HG02588 (cell line): ENCODE measurements at regions not wholly inside any gene's neighbourhood (a gene's known extent, or its start where the extent isn't known, plus 50 kb on each side); places are given as distances from the start of the nearest gene placed in this dataset.
"Not testable (repeated sequence)": the region's sequence is repeated elsewhere in the genome, so short reads cannot be mapped to it uniquely, and the experiment has no call there.

ENCODE experiments used
- ATAC-seq: cut with Tn5 transposase; IDR thresholded peaks from one replicate; pipeline ENCODE4 v1.9.1; 2021; ENCODE audit warnings: mild to moderate bottlenecking, moderate library complexity; ENCODE audit not compliant: unreplicated experiment

GRCh38 chr2:195538937-195539336 is 118.1 kb upstream of the SLC39A10 start:
- ATAC-seq: no peak

GRCh38 chr2:195537811-195538210 is 119.2 kb upstream of the SLC39A10 start:
- no peak for ATAC-seq

GRCh38 chr2:195536906-195537305 is 120.1 kb upstream of the SLC39A10 start:
- ATAC-seq: no peak

- peak; percentile 92 for ATAC-seq
These were observed 121.0 kb upstream of the SLC39A10 start for GRCh38 chr2:195535911-195536522.

GRCh38 chr2:195534971-195535370 is 122.1 kb upstream of the SLC39A10 start:
- no peak for ATAC-seq

GRCh38 chr2:195533771-195534642 is 123.0 kb upstream of the SLC39A10 start:
- peak; percentile 37 for ATAC-seq

GRCh38 chr2:195532628-195533271 is 124.3 kb upstream of the SLC39A10 start:
- peak; percentile 34 for ATAC-seq

- ATAC-seq: no peak
These were observed 124.8 kb upstream of the SLC39A10 start for GRCh38 chr2:195532255-195532627.

- no peak for ATAC-seq
These were observed 125.3 kb upstream of the SLC39A10 start for GRCh38 chr2:195531754-195532153.

- ATAC-seq: not testable (repeated sequence)
These were observed 133.8 kb upstream of the SLC39A10 start for GRCh38 chr2:195523242-195523641.

- ATAC-seq: no peak
These were observed 135.4 kb upstream of the SLC39A10 start for GRCh38 chr2:195521589-195521988.

- ATAC-seq: no peak
These were observed 136.3 kb upstream of the SLC39A10 start for GRCh38 chr2:195520671-195521155.

- ATAC-seq: no peak
These were observed 141.5 kb upstream of the SLC39A10 start for GRCh38 chr2:195515551-195515950.

GRCh38 chr2:195514365-195514764 is 142.7 kb upstream of the SLC39A10 start:
- no peak for ATAC-seq

GRCh38 chr2:195513119-195513518 is 143.9 kb upstream of the SLC39A10 start:
- ATAC-seq: no peak

- ATAC-seq: no peak
These were observed 147.5 kb upstream of the SLC39A10 start for GRCh38 chr2:195509551-195509950.

GRCh38 chr2:195508139-195508455 is 148.9 kb upstream of the SLC39A10 start:
- no peak for ATAC-seq

GRCh38 chr2:195507447-195508138 is 149.4 kb upstream of the SLC39A10 start:
- ATAC-seq: no peak

- peak; percentile 91 for ATAC-seq
These were observed 151.3 kb upstream of the SLC39A10 start for GRCh38 chr2:195505701-195506100.

- no peak for ATAC-seq
These were observed 153.8 kb upstream of the SLC39A10 start for GRCh38 chr2:195503208-195503607.

GRCh38 chr2:195501746-195502145 is 155.3 kb upstream of the SLC39A10 start:
- no peak for ATAC-seq
